Brain pericyte (primary cell): ENCODE measurements at regions not wholly inside any gene's neighbourhood (a gene's known extent, or its start where the extent isn't known, plus 50 kb on each side); places are given as distances from the start of the nearest gene placed in this dataset.

Experiments used
- DNase-seq: peaks from one replicate; pipeline ENCODE4 v3.0.0-alpha.2; 2012; ENCODE audit warnings: low read depth, low spot score

DNA sequence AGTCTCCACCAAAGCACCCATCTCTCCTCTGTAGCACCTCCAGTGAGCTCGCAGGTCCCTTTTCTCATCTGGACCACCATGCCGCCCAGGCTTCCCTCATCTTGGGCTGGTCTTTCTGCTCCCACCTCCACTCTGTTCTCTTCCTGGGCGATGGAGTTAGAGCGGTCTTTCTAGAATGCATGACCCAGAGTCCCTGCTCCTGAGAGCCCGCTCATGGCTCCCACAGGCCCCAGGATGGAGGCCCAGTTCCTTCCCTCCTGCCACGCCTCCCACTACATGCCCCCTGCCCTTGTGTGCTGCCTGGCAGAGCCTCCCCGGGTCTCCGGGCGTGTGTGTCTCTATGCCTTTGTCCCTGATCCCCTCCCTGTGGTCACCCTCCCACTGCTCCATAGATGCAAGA lies 100.7 kb upstream of the RTL1 start:
- DNase-seq, result no peak

DNA sequence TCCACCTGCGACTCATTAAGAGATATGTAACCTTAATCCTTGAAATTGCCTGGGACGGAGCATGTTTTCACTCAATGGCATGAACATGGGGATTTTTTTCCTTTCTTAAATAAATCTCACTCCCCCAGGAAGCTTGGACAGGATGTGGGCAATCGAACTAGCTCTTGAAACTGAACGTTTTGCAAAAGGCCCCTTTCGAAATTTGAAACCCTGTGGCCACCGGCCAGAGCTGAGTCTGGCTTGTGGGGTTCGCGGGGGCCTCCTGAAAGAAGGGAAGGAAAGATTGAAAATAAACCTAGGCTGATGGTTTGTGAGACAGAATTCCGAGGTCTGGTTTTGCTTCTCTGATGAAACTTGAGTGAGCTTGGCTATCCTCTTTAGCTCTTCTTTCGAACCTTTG lies 101.4 kb upstream of the RTL1 start:
- DNase-seq, result no peak

- no peak for DNase-seq
Observed at GRCh38 chr14:101005447-101005846, 101.9 kb upstream of the RTL1 start.

- DNase-seq, result no peak
Observed at GRCh38 chr14:101006008-101006407, 102.5 kb upstream of the RTL1 start.

DNA sequence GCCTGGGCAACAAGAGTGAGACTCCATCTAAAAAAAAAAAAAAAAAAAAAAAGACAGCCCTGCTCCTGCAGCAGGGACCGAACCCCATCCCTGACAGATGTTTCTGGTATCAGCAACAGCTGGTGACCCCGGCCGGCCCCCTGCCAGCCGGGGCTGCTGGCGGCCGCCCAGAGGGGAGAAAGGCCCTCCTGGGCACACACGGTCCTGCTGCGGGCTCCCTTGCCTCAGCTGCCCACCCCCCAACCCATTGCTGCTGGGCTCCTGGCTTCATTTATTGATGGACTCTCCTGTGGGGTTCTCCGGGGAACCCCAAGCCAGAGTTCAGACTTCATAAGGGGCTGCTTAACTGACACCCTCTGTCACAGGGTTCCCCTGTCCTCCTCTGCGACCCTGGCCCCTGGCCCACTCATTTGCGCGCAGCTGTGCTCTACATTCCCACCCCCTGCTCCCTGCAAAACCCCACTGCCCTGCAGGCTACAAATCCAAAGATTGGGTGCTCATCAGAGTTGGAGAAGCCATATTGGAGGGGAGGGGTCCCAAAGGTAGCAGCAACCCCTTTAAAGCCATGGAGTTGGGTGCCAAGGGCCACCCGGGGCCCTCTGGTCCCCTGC lies 103.6 kb upstream of the RTL1 start:
- no peak for DNase-seq

- no peak for DNase-seq
Observed at GRCh38 chr14:101007765-101008164, 104.2 kb upstream of the RTL1 start.

GRCh38 chr14:101008196-101008595 lies 104.7 kb upstream of the RTL1 start:
- no peak for DNase-seq

- no peak for DNase-seq
Observed at GRCh38 chr14:101008631-101009336, 105.3 kb upstream of the RTL1 start.

DNA sequence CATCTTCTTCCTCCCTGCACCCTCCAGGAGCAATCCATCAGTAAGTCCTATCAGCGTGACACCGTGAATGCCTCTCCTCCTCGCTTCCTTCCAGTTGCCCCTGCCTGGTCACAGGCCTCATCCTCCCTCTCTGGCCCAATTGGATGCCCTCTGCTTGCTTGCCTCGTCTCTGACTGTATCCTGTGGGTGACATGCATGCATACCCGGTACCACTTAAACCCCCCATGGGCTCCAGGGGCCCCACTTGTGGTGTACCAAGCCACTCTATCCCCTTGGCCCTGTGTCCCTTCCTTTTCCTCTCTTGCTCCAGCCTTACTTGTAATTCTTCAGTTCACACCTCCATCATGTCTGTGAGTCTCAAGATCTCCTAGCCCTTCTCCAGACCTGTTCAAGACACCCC lies 106.0 kb upstream of the RTL1 start:
- no peak for DNase-seq

DNA sequence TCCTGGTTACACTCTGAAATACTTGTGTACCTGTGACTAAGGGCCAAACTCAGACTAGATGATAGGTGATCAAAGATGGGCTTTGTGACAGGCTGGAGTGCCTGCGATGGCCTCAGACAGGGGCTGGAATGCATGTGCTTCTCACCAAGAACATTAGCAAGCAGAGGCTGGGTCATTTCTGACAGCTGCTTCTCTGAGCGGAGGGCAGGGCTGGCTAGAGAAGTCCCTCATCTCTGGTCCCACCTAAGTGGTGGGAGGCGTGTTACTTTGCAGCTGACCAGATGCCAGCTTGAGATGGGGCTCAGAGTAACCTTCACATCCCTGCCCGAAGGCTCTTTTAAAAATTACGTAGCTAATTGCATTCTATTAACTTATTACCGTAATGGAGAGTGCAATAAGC lies 106.8 kb upstream of the RTL1 start:
- DNase-seq, result no peak

DNA sequence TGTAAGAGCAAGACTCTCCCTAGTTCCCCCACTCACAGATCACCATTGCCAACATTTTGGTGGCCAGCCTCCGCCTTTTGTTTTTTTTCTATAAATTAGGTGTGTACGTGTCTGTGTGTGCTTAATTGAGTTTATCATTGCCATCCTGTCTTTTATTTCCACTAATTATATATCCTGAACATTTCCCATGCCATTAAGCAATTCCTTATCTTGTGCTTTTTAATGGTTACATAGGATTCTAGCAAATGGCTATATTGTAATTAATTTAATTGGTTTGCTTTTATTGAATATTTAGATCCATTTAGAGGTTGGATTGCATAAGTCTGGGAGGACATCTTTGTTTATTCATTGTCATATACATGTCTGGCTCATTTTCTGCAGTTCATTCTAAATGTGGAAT lies 107.3 kb upstream of the RTL1 start:
- no peak for DNase-seq

DNA sequence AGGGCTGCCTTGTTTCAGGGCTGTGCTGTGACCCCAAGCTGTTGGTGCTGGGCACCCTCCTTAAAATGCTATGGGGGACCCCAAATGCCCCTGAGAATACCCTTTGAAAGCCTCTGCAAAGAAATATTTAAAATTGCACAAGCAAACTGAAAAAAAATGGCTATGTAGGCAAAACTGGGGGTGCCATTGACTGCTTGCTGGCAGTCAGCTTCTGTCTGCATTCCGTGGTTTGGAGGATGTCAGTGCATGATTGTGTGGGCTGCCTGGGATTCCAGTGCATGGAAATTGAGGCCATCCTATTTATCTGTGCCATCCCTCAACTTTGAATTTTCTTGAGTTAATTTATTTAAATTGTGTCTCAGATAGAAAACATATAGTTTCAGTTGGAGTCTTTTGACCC lies 113.7 kb upstream of the RTL1 start:
- DNase-seq, result no peak

- no peak for DNase-seq
Observed at GRCh38 chr14:101017806-101018560, 114.5 kb upstream of the RTL1 start.

DNA sequence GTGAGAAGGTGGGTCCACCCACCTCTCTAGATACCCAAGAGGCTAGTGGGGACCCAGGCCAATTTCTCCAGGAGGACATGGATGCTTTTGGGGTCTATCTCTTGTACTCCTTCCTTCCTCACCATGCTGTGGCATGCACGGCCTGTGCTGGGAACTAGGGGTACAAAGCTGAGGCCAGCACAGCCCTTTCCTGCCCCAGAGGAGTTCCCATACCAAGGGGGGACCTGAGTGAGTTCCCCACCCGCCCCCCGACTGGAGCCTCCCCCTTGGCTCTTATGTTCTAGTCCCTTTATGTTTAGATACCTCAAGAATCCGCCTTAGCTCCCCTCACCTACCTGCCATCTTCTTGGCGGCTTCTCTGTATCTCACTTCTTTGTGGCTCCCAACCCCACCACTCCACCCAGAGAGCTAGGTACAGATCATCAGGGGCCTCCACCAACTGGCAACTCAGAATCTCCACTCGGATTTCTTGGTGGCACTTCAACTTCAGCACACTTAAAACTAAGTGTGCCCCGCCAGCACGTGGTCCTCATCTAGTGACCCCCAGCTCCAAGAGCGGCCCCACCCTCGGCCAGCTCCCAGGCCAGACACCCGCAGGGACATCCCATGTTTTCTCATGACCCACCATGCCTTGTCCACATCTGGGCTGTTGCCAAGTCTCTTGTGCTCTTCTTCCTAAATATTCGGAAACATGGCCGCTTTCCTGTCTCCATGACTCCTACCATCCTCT lies 115.2 kb upstream of the RTL1 start:
- no peak for DNase-seq

DNA sequence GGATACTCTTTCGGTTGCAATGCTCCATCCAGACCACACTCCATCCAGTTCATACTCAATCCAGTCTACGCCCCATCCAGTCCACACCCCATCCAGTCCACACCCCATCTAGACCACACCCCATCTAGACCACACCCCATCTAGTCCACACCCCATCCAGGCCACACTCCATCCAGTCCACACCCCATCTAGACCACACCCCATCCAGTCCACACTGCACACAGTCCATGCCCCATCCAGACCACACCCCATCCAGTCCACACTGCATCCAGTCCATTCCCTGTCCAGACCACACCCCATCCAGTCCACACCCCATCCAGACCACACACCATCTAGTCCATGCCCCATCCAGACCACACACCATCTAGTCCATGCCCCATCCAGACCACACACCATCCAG lies 116.0 kb upstream of the RTL1 start:
- DNase-seq, result no peak

DNA sequence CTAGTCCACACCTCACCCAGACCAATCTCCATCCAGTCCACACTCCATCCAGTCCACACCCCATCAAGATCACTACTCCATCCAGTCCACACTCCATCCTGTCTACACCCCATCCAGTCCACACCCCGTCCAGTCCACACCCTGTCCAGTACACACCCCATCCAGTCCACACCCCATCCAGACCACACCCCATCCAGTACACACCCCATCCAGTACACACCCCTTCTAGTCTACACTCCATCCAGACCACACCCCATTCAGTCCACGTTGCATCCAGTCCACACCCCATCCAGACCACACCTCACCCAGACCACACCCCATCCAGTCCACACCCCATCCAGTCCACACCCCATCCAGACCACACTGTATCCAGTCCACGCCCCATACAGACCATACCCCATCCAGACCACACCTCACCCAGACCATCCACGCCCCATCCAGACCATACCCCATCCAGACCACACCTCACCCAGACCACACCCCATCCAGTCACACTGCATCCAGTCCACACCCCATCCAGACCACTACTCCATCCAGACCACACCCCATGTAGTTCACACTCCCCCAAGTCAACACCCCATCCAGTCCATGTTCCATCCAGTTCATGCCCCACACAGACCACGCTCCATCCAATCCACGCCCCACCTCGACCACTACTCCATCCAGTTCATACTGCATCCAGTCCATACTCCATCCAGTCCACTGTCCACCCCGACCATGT lies 116.6 kb upstream of the RTL1 start:
- no peak for DNase-seq

DNA sequence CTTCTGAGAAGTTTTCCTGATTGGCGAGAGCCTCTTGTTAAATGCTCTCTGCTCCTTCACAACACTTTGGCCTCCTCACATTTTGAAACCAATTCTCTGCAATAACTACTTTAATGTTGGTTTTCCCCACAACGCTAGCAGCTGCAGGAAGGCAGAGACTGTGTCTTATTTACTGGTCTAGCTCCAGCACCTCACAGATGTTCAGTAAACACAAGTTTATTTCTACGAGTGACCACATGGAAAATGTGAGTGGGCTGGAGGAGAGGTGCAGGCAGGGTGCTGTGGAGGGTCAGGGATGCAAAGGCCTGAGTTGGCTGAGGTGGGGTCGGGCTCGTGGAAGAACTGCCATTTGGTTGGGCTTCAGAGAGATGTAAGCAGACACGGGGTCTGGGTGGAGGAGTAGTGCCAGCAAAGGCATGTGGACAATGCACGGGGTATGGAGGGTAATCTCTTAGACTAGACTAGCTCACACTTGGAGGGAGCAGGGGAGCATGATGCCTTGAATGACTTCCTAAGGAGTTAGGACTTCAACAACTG lies 117.4 kb upstream of the RTL1 start:
- no peak for DNase-seq

DNA sequence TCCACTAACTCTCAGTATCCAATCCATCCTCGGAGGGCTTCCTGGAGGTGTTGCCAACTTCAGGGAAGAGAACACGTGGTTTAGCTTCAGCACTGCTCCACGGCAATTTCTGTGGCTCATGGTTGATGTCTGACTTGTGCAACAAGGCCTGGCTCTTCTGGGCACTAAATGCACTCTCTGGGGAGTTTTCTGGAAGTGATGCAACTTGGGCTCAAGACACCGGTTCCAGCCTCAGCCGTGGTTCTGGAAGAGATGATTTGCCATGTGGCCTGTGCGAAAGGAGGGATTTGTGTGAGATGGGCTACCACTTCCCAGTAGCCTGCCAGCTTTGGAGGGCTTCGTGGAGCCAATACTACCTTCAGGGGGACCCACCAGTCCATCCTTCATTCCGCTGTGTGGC lies 118.6 kb upstream of the RTL1 start:
- no peak for DNase-seq

- DNase-seq, result no peak
Observed at GRCh38 chr14:101022916-101023435, 119.5 kb upstream of the RTL1 start.

DNA sequence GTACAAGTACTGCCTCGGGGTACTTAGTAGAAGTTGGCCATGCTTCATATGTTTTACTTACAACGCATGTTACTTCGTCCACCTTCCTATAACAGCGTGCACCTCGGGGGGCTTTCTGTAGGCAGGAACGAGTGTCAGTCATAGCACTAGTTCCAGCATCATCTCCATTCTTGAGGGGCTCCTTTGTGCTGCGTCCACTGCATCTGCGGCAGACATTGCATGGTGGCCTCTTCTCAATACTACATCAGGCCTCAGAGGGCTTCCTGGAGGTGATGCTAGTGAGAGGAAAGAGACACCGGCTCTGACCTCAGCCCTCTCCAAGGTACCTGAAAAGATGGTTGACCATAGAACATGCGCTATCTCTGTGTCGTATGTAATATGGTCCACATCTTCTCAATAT lies 121.2 kb upstream of the RTL1 start:
- DNase-seq, result no peak

DNA sequence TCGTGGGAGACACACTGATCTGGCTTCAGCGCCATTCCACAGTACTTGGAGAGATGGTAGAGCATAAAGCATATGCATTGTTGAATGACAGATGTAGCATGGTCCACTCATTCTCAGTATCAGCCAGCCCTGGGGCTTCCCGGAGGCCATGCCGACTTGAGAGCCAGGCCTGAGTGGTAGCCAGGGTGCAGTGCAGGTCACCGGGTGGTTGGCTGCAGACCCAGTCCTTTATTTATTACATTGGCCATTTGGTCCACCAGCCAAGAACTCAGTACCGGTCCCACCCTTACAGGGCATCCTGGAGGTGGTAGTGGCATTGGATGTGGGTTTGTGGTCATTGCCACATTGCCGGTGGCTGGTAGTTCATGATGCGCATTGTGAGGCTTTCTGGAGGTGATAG lies 121.6 kb upstream of the RTL1 start:
- DNase-seq, result no peak
